Gastroesophageal sphincter (tissue), 3 donors: ENCODE measurements at regions not wholly inside any gene's neighbourhood (a gene's known extent, or its start where the extent isn't known, plus 50 kb on each side); places are given as distances from the start of the nearest gene placed in this dataset.

ENCODE experiments used
- POLR2A ChIP-seq, 2 donors: fragments of 450-650 bp; IDR thresholded peaks; one replicate each; pipeline ENCODE4 v1.6.1; 2017; ENCODE audit warnings: antibody characterized with exemption in 2 of 2, mild to moderate bottlenecking in 2 of 2, moderate library complexity in 1 of 2
- POLR2AphosphoS5 ChIP-seq: sonication (generic); formaldehyde crosslinking; IDR thresholded peaks from one replicate; pipeline ENCODE4 v1.6.1; 2017; ENCODE audit warnings: antibody characterized with exemption
- TF ChIP-seq, protein P1 (sequence below), 4 experiments: fragments of 200-600 bp in 2 of 4; fragments of 450-650 bp in 2 of 4; sonication (generic) in 1 of 4; IDR thresholded peaks; one replicate each; pipeline ENCODE4 v1.5.1; 2017 to 2019; ENCODE audit warnings: antibody characterized with exemption in 4 of 4, mild to moderate bottlenecking in 2 of 4, moderate library complexity in 2 of 4

DNA sequence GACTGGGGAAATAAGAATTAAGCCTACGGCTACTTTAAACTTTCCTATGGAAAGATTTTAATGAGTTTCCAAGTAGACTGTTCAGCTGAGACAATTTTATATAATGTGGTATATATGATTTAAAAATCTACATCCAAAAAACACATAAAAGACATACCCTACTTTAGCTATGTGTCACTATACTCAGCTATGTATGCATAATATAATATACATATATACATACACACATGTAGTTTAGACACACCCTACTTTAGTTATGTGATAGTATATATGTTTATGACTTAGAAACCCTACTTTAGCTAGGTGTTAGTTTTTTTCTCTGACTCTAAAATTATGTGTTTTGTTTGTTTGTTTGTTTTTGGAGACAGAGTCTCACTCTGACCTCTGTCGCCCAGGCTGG lies 100.5 kb upstream of the DAB2 start:
- TF ChIP-seq POLR2A (IDR thresholded peaks at IDR 0.05) (no peak), POLR2AphosphoS5 (no peak)
- TF ChIP-seq, protein P1, sequence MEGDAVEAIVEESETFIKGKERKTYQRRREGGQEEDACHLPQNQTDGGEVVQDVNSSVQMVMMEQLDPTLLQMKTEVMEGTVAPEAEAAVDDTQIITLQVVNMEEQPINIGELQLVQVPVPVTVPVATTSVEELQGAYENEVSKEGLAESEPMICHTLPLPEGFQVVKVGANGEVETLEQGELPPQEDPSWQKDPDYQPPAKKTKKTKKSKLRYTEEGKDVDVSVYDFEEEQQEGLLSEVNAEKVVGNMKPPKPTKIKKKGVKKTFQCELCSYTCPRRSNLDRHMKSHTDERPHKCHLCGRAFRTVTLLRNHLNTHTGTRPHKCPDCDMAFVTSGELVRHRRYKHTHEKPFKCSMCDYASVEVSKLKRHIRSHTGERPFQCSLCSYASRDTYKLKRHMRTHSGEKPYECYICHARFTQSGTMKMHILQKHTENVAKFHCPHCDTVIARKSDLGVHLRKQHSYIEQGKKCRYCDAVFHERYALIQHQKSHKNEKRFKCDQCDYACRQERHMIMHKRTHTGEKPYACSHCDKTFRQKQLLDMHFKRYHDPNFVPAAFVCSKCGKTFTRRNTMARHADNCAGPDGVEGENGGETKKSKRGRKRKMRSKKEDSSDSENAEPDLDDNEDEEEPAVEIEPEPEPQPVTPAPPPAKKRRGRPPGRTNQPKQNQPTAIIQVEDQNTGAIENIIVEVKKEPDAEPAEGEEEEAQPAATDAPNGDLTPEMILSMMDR (IDR thresholded peaks at IDR 0.05), result no peak
